Mucosa of rectum (tissue), 2 donors: ENCODE measurements at regions not wholly inside any gene's neighbourhood (a gene's known extent, or its start where the extent isn't known, plus 50 kb on each side); places are given as distances from the start of the nearest gene placed in this dataset.

ENCODE experiments used
- H3K27ac ChIP-seq, 2 donors: one replicate each; pipeline ENCODE4 v1.7.0; 2013; ENCODE audit warnings: inconsistent platforms in 2 of 2, low read depth in 2 of 2, low read length in 2 of 2
- H3K27me3 ChIP-seq, 2 donors: one replicate each; pipeline ENCODE4 v1.7.0; 2013; ENCODE audit warnings: low read length in 2 of 2; ENCODE audit not compliant: control insufficient read depth in 2 of 2, insufficient read depth in 2 of 2
- H3K36me3 ChIP-seq, 2 donors: one replicate each; pipeline ENCODE4 v1.7.0; 2013; ENCODE audit warnings: low read length in 2 of 2; ENCODE audit not compliant: control insufficient read depth in 2 of 2, insufficient read depth in 2 of 2
- H3K4me1 ChIP-seq, 2 donors: one replicate each; pipeline ENCODE4 v1.7.0; 2013; ENCODE audit warnings: low read length in 2 of 2, mild to moderate bottlenecking in 1 of 2; ENCODE audit not compliant: control insufficient read depth in 2 of 2, insufficient read depth in 2 of 2
- H3K4me3 ChIP-seq, 2 donors: one replicate each; pipeline ENCODE4 v1.7.0; 2013; ENCODE audit warnings: low read length in 2 of 2
- H3K9ac ChIP-seq, 2 donors: one replicate each; pipeline ENCODE4 v1.7.0; 2013; ENCODE audit warnings: low read length in 2 of 2, low read depth in 1 of 2, mild to moderate bottlenecking in 1 of 2
- H3K9me3 ChIP-seq, 2 donors: one replicate each; pipeline ENCODE4 v1.7.0; 2013; ENCODE audit warnings: low read length in 2 of 2; ENCODE audit not compliant: control insufficient read depth in 2 of 2
- donor health status: healthy.
- donor health status: Normal muscosa, but diverticular disease.

DNA sequence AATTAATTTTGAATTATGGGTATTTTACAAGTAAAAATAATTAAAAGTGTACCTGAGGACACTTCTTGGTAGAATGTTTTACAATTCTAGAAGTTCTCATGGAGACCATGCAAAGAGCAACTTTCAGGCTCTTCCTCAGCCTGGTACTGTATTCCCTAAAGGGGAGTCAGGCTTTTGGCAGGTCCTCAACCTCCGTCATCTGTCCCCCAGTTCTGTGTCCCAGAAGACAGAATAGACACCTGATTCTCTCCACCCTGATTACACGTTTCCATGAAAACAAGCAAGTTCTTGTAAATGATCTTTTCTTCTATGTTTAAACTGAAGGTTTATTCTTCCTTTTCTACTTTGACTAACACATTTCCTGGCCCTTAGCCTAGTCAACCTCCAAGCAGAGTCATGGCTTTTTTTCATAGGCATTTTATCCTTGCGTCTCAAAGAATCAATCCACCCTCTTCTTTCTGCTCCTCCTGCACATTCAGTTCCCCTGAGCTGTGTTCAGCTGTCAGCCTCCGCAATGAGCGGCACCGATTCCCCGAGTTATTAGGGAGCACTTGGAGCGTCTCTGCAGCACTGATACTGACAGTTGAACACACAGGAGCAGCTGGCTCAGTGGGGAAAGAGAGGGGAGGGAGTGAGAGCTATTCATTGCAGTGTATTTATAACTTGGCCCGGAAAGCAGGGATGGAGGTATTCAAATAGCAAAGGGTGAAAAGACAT lies 1082.4 kb upstream of the MAP3K7 start:
- no peaks in the 10 kb centered on the region for H3K27me3 ChIP-seq
- H3K9ac ChIP-seq: no peak overlapping the region
- no peak overlapping the region for H3K4me3 ChIP-seq
- H3K27ac ChIP-seq: no peak overlapping the region
- H3K36me3 ChIP-seq: no peaks in the 10 kb centered on the region
- H3K9me3 ChIP-seq: no peaks in the 10 kb centered on the region
- no peaks in the 10 kb centered on the region for H3K4me1 ChIP-seq

DNA sequence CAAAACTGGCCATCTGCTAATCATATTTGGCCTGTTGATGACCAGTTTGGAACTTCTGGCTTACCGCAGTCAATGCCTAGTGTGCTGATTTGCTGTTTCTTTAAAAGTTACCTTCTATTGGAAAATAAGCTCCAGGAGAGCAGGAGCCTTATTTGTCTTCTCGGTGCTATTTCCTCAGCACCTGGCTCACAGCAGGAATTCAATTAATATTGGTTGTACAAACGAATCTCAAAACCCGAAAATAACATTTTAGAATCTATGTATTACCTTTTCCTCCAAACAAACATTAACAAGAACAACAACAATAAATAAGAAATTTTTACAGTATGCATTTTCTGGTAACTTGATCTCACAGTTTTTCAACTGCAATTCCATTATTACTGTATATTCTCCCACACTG lies 1080.7 kb upstream of the MAP3K7 start:
- Histone ChIP-seq H3K9me3 (no peaks in the 10 kb centered on the region), H3K4me1 (no peaks in the 10 kb centered on the region), H3K9ac (no peak overlapping the region), H3K27me3 (no peaks in the 10 kb centered on the region), H3K27ac (no peak overlapping the region), H3K4me3 (no peak overlapping the region), H3K36me3 (no peaks in the 10 kb centered on the region)

DNA sequence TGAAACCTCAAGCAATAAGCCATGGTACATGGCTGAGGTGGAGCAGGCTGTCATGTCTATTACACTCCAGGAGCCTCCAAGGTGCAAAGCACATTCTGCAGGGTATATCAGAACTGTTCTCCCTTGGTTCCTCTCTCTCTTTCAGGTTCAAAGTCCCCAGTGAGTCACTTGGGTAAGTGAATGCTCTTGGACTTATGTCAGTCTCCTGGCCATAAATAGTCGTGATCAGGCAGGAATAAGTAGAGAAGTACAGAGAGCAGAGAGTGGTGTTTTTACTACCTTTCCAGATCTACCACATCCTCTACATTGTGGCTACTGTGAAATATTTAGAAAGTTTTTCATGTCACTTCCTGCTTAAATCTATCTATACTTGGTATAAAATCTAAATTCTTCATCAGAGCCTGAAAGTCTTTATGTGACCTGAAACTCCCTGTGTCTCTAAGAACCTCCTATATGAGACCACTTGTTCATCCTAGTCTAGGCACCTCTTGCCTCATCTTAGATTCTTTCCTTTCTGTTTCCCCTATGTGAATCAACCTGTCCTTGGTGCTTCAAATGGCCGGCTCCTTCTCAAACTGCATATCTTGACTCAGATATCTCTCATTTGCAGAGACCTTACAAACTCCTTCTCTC lies 1077.6 kb upstream of the MAP3K7 start:
- H3K27ac ChIP-seq: no peak overlapping the region
- H3K9me3 ChIP-seq: no peaks in the 10 kb centered on the region
- no peaks in the 10 kb centered on the region for H3K4me1 ChIP-seq
- H3K27me3 ChIP-seq: no peaks in the 10 kb centered on the region
- no peak overlapping the region for H3K4me3 ChIP-seq
- no peak overlapping the region for H3K9ac ChIP-seq
- no peaks in the 10 kb centered on the region for H3K36me3 ChIP-seq

DNA sequence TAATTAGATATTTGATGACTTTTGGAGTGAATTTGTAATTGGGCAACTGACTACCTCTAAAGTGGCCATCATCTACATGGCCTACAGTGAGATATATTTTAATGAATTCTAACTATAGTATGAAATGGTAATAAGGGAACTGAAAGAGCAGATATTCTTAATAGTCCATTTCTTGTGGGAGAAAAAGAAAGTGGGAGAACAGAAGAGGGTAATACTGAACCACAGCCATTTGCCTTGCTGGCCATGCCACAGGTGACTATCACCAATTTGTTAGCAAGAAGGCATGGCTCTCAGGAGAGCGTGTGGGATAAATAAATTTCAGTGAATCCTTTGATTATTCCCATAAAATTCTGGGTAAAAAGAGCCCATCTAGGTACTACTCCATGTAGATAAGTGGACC lies 1074.0 kb upstream of the MAP3K7 start:
- Histone ChIP-seq H3K4me1 (no peaks in the 10 kb centered on the region), H3K4me3 (no peak overlapping the region), H3K27me3 (no peaks in the 10 kb centered on the region), H3K9ac (no peak overlapping the region), H3K9me3 (no peaks in the 10 kb centered on the region), H3K27ac (no peak overlapping the region), H3K36me3 (no peaks in the 10 kb centered on the region)

DNA sequence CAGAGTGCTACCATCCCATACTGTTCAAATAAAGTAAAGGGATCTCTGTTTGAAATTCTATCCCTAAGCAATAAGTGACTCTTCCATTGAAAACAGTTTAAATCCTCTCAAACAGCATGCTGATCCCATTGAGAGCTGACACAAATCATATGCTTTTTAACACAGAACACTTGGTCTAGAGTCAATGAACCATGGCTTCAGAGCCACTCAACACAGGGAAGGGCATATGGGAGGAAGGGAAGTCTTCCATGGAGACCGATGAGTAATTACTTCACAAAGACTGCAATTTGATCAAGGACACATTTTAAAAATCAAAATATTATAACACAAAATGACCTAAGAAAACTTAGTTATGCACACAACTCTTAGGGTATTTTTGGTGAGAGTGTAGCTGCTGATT lies 1073.0 kb upstream of the MAP3K7 start:
- Histone ChIP-seq H3K4me3 (no peak overlapping the region), H3K9me3 (no peaks in the 10 kb centered on the region), H3K27me3 (no peaks in the 10 kb centered on the region), H3K9ac (no peak overlapping the region), H3K36me3 (no peaks in the 10 kb centered on the region), H3K27ac (no peak overlapping the region), H3K4me1 (no peaks in the 10 kb centered on the region)

DNA sequence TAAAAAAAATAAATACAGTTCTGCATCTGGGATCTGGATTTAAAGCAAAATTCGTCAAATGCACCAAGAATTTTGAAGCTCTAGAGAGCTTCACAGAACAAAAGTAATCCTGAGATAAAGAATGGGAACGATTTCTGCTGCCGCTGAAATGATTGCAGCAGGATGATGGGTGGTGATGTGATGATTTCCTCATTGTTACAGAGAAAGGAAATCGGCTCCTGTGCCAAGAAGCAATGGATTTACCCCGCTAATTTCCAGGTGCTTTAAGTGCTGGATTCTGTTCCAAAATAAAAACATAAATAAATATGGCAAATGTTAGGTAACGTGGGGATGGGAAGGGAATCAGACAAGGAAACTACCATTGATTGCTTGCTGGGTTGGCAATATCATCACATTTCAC lies 1067.9 kb upstream of the MAP3K7 start:
- H3K9me3 ChIP-seq: no peaks in the 10 kb centered on the region
- H3K36me3 ChIP-seq: no peaks in the 10 kb centered on the region
- H3K27ac ChIP-seq: no peak overlapping the region
- H3K9ac ChIP-seq: no peak overlapping the region
- H3K27me3 ChIP-seq: no peaks in the 10 kb centered on the region
- H3K4me1 ChIP-seq: no peaks in the 10 kb centered on the region
- H3K4me3 ChIP-seq: no peak overlapping the region

DNA sequence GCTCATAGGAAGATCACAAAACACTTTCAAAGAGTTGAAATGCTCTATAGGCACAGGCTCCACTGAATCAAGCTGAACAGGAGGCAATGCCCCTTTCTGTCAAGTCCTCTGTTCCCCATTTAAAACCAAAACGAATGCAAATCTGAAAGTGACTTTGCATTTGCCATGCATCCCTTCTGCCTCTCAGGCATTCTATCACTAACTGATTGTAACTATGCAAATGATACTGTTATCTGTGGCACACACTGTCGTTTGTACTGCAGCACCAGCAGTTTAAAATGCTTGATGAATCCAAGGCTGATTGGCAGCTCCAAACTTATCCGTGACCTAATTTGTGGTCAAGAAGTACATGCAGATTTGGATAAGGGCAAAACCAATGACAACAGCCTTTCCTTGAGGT lies 1067.5 kb upstream of the MAP3K7 start:
- Histone ChIP-seq H3K9ac (no peak overlapping the region), H3K36me3 (no peaks in the 10 kb centered on the region), H3K4me1 (no peaks in the 10 kb centered on the region), H3K4me3 (no peak overlapping the region), H3K9me3 (no peaks in the 10 kb centered on the region), H3K27me3 (no peaks in the 10 kb centered on the region), H3K27ac (no peak overlapping the region)

DNA sequence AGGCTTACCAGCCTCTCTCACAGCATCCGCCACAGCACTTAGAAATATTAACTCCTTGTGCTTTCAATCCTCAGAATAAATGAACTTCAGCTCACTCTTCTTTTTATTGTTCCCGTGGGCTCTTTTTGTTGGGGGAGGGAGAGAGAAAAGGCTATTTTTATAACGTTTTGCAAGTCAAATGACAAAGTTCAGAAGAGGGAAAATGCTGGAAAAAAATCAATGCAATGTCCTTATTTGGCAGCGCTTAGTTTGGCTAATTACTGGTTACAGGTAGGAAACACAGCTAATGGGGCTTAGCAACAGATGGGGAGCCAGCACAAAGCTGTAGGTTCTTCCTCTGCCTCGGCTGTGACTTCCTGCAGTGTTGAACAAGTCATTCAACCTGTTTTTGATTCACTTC lies 1067.0 kb upstream of the MAP3K7 start:
- Histone ChIP-seq H3K9ac (no peak overlapping the region), H3K27me3 (no peaks in the 10 kb centered on the region), H3K9me3 (no peaks in the 10 kb centered on the region), H3K4me1 (no peaks in the 10 kb centered on the region), H3K36me3 (no peaks in the 10 kb centered on the region), H3K4me3 (no peak overlapping the region), H3K27ac (no peak overlapping the region)

DNA sequence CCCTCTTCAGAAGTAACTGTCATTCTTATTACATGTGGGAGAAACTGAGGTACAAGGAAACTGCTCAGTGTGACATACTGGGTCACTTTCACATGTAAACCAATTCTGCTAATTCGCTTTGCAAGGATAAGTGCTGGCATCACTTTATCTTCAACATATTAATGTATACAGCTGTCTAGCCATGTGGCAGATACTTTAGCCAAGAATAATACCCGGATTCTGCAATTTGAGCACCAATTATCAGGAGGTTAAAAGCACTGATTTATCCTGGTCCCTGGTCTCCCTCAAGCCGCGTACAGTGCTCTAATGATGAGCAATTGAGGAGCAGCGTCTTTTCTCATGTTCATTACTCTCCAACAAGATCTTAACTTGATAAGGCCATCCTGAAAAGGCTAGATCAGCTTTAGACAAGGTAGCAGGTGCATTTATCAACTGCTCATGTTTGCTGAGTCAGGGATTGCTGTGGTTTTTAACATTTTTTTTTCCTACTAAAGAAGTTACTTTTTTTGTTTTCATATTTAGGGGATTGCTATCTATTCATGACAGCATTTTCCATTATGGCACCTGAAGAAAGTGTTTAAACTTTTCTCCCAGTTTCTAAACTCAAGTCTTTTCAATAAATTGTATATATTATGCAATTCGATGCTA lies 1066.3 kb upstream of the MAP3K7 start:
- no peaks in the 10 kb centered on the region for H3K27me3 ChIP-seq
- no peak overlapping the region for H3K27ac ChIP-seq
- H3K4me3 ChIP-seq: no peak overlapping the region
- H3K4me1 ChIP-seq: no peaks in the 10 kb centered on the region
- no peaks in the 10 kb centered on the region for H3K9me3 ChIP-seq
- H3K9ac ChIP-seq: no peak overlapping the region
- no peaks in the 10 kb centered on the region for H3K36me3 ChIP-seq

DNA sequence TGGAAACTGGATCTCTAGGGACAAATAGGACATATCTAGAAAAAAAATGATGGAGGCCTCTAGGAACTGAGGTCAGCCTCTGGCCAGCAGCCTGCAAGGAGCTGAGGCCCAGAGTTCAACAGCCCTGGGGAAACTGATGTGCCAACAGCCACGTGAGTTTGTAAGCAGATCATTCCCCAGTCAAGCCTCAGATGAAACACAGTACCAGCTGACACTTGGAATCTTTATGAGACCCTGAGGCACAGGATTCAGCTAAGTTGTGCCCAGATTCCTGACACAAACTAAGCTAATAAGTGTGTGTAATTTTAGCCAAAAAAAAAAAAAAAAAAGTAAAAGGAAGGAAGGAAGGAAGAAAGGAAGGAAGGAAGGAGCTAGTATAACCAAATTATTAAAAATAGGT lies 1059.8 kb upstream of the MAP3K7 start:
- Histone ChIP-seq H3K27ac (no peak overlapping the region), H3K9ac (no peak overlapping the region), H3K9me3 (no peaks in the 10 kb centered on the region), H3K36me3 (no peaks in the 10 kb centered on the region), H3K4me1 (no peaks in the 10 kb centered on the region), H3K4me3 (no peak overlapping the region), H3K27me3 (no peaks in the 10 kb centered on the region)
